Keratinocyte (primary cell): ENCODE measurements at regions not wholly inside any gene's neighbourhood (a gene's known extent, or its start where the extent isn't known, plus 50 kb on each side); places are given as distances from the start of the nearest gene placed in this dataset.

Experiments
- DNase-seq: peaks from one replicate; pipeline ENCODE4 v3.0.0-alpha.2; 2011; ENCODE audit warnings: low read depth, missing footprints, low spot score
- FAIRE-seq: peaks from 2 replicates; lab custom pipeline; 2011; peaks lifted over from hg19 to GRCh38; lab: Jason Lieb, UNC
- H2AFZ ChIP-seq: 2 replicates; pipeline ENCODE4 v1.6.0; 2012; ENCODE audit warnings: low read length, control low read depth, inconsistent platforms; ENCODE audit not compliant: control insufficient read depth
- H3K27ac ChIP-seq: 2 replicates; pipeline ENCODE4 v1.5.1; 2011; ENCODE audit warnings: low read length; ENCODE audit not compliant: control insufficient read depth, insufficient read depth
- H3K27me3 ChIP-seq: 3 replicates; pipeline ENCODE4 v1.6.0; 2011; ENCODE audit warnings: low read length; ENCODE audit not compliant: control insufficient read depth, insufficient read depth; ENCODE audit errors: extremely low read depth
- H3K36me3 ChIP-seq, 2 experiments: 2 replicates in 1 of 2; 3 replicates in 1 of 2; pipeline ENCODE4 v1.5.1; 2011; ENCODE audit warnings: low read length in 2 of 2, mild to moderate bottlenecking in 1 of 2; ENCODE audit not compliant: control insufficient read depth in 2 of 2, insufficient read depth in 2 of 2; ENCODE audit errors: extremely low read depth in 1 of 2
- H3K4me1 ChIP-seq: 3 replicates; pipeline ENCODE4 v1.5.1; 2011; ENCODE audit warnings: low read length; ENCODE audit not compliant: control insufficient read depth, insufficient read depth; ENCODE audit errors: extremely low read depth
- H3K4me2 ChIP-seq: 3 replicates; pipeline ENCODE4 v1.6.0; 2011; ENCODE audit warnings: low read depth, low read length; ENCODE audit not compliant: control insufficient read depth, insufficient read depth; ENCODE audit errors: extremely low read depth
- H3K4me3 ChIP-seq, 3 experiments: fragments of 200-600 bp in 1 of 3; sonication (generic) in 1 of 3; 2 replicates in 2 of 3; 3 replicates in 1 of 3; pipeline ENCODE4 v1.5.1; 2011 to 2016; ENCODE audit warnings: low read length in 3 of 3, mild to moderate bottlenecking in 3 of 3, control low read depth in 2 of 3, inconsistent platforms in 1 of 3, low read depth in 1 of 3, mixed read lengths in 1 of 3, mixed run types in 1 of 3, moderate library complexity in 1 of 3; ENCODE audit not compliant: control insufficient read depth in 2 of 3, insufficient read depth in 2 of 3; ENCODE audit errors: extremely low read depth in 1 of 3
- H3K79me2 ChIP-seq: 2 replicates; pipeline ENCODE4 v1.6.0; 2012; ENCODE audit warnings: low read length; ENCODE audit not compliant: control insufficient read depth, insufficient read depth
- H3K9ac ChIP-seq: 3 replicates; pipeline ENCODE4 v1.6.0; 2011; ENCODE audit warnings: low read length; ENCODE audit not compliant: control insufficient read depth, insufficient read depth; ENCODE audit errors: extremely low read depth
- H3K9me1 ChIP-seq: 3 replicates; pipeline ENCODE4 v1.6.0; 2011; ENCODE audit warnings: low read length; ENCODE audit not compliant: control insufficient read depth, insufficient read depth; ENCODE audit errors: extremely low read depth
- H3K9me3 ChIP-seq: 2 replicates; pipeline ENCODE4 v1.5.1; 2012; ENCODE audit warnings: low read depth, low read length; ENCODE audit not compliant: control insufficient read depth
- H4K20me1 ChIP-seq: 3 replicates; pipeline ENCODE4 v1.6.0; 2011; ENCODE audit warnings: low read length; ENCODE audit not compliant: control insufficient read depth, insufficient read depth; ENCODE audit errors: extremely low read depth
- CTCF ChIP-seq, 3 experiments: IDR thresholded peaks in 1 of 3; conservative IDR thresholded peaks in 1 of 3; optimal IDR thresholded peaks in 1 of 3; 2 replicates in 2 of 3; 3 replicates in 1 of 3; pipeline versions ENCODE3 to v1.5.1; 2011; ENCODE audit warnings: low read length in 3 of 3, mild to moderate bottlenecking in 3 of 3, moderate library complexity in 2 of 3, control low read depth in 1 of 3, inconsistent platforms in 1 of 3; ENCODE audit not compliant: insufficient read depth in 2 of 3; ENCODE audit errors: extremely low read depth in 1 of 3
- EZH2 ChIP-seq: IDR thresholded peaks from one replicate; pipeline ENCODE4 v1.6.1; 2012; ENCODE audit warnings: inconsistent platforms, mild to moderate bottlenecking, low read length, moderate library complexity
- dilution Hi-C: fragments of 300-500 bp; cut with MboI; formaldehyde crosslinking; loops from one replicate; pipeline ENCODE4 v1.7.0; 2020; ENCODE audit warnings: low sequenced_read_pairs; ENCODE audit not compliant: extremely low pct_ligation_motif_present

GRCh38 chr18:34357944-34358580 lies 133.3 kb upstream of the NOL4 start:
- dilution Hi-C loops = no loop called here
- DNase-seq = no peak

GRCh38 chr18:34358923-34359322 lies 134.2 kb upstream of the NOL4 start:
- Histone ChIP-seq H4K20me1 (no peaks in the 10 kb centered on the region), H3K9me3 (no peaks in the 10 kb centered on the region), H3K27ac (no peak overlapping the region), H3K9ac (no peak overlapping the region), H3K4me2 (no peak overlapping the region), H3K9me1 (no peaks in the 10 kb centered on the region), H2AFZ (no peak overlapping the region), H3K36me3 (no peaks in the 10 kb centered on the region), H3K4me3 (no peak overlapping the region), H3K4me1 (no peaks in the 10 kb centered on the region), H3K79me2 (no peaks in the 10 kb centered on the region), H3K27me3 (no peaks in the 10 kb centered on the region)
- FAIRE-seq (no peak), DNase-seq (no peak)
- dilution Hi-C loops = no loop called here
- TF ChIP-seq CTCF (optimal IDR thresholded peaks at IDR 0.05 in 1 of 3, IDR thresholded peaks at IDR 0.05 in 1 of 3, conservative IDR thresholded peaks at IDR 0.05 in 1 of 3; ENCODE audit: extremely low read depth in 1 of 3, insufficient read depth in 2 of 3, low read length in 3 of 3) (no peak), EZH2 (no peak)

More at GRCh38 chr18:34357944-34358580, 133.3 kb upstream of the NOL4 start:
- no peaks in the 10 kb centered on the region for H3K9me1 ChIP-seq
- H2AFZ ChIP-seq = no peak overlapping the region
- no peaks in the 10 kb centered on the region for H4K20me1 ChIP-seq
- no peak overlapping the region for H3K4me3 ChIP-seq
- H3K27me3 ChIP-seq = no peaks in the 10 kb centered on the region
- no peaks in the 10 kb centered on the region for H3K9me3 ChIP-seq
- H3K4me2 ChIP-seq = no peak overlapping the region
- H3K4me1 ChIP-seq = no peaks in the 10 kb centered on the region
- H3K36me3 ChIP-seq = no peaks in the 10 kb centered on the region
- no peak for FAIRE-seq
- no peak for TF ChIP-seq CTCF (optimal IDR thresholded peaks at IDR 0.05 in 1 of 3, IDR thresholded peaks at IDR 0.05 in 1 of 3, conservative IDR thresholded peaks at IDR 0.05 in 1 of 3; ENCODE audit: extremely low read depth in 1 of 3, insufficient read depth in 2 of 3, low read length in 3 of 3)
- TF ChIP-seq EZH2 = no peak
- no peaks in the 10 kb centered on the region for H3K79me2 ChIP-seq
- no peak overlapping the region for H3K27ac ChIP-seq
- H3K9ac ChIP-seq = no peak overlapping the region
